ENCODE measurements at regions not wholly inside any gene's neighbourhood (a gene's known extent, or its start where the extent isn't known, plus 50 kb on each side); places are given as distances from the start of the nearest gene placed in this dataset.

GRCh38 chr6:148677594-148678476 is 69.0 kb upstream of the UST start:
- H3K27ac ChIP-seq (ENCODE audit: low read depth in 2 of 2, low read length in 1 of 2): no peak overlapping the region
- no peak overlapping the region for H3K4me3 ChIP-seq (ENCODE audit: low read depth in 1 of 2, low read length in 2 of 2)
- 77 to 82% methylated on average over 8 of the region's 8 CpGs for WGBS, 2 donors
- H3K27me3 ChIP-seq (ENCODE audit: control insufficient read depth in 1 of 2, insufficient read depth in 2 of 2, low read length in 2 of 2): no peaks in the 10 kb centered on the region
- peaks cover 0 to 1% of the 10 kb centered on the region in 2 donors for H3K9me3 ChIP-seq (ENCODE audit: control insufficient read depth in 2 of 2, insufficient read depth in 1 of 2, low read depth in 1 of 2, low read length in 1 of 2)
- no peaks in the 10 kb centered on the region for H3K36me3 ChIP-seq (ENCODE audit: control insufficient read depth in 2 of 2, insufficient read depth in 2 of 2, low read length in 1 of 2)
- H3K4me1 ChIP-seq (ENCODE audit: control insufficient read depth in 2 of 2, insufficient read depth in 2 of 2, low read length in 1 of 2): no peaks in the 10 kb centered on the region

GRCh38 chr6:148678682-148679081 is 68.1 kb upstream of the UST start:
- H3K27me3 ChIP-seq (ENCODE audit: control insufficient read depth in 1 of 2, insufficient read depth in 2 of 2, low read length in 2 of 2): no peaks in the 10 kb centered on the region
- H3K36me3 ChIP-seq (ENCODE audit: control insufficient read depth in 2 of 2, insufficient read depth in 2 of 2, low read length in 1 of 2): no peaks in the 10 kb centered on the region
- H3K4me1 ChIP-seq (ENCODE audit: control insufficient read depth in 2 of 2, insufficient read depth in 2 of 2, low read length in 1 of 2): no peaks in the 10 kb centered on the region
- WGBS, 2 donors: 90 to 91% methylated on average over 4 of the region's 4 CpGs
- no peaks in the 10 kb centered on the region for H3K9me3 ChIP-seq (ENCODE audit: control insufficient read depth in 2 of 2, insufficient read depth in 1 of 2, low read depth in 1 of 2, low read length in 1 of 2)
- no peak overlapping the region for H3K27ac ChIP-seq (ENCODE audit: low read depth in 2 of 2, low read length in 1 of 2)
- no peak overlapping the region for H3K4me3 ChIP-seq (ENCODE audit: low read depth in 1 of 2, low read length in 2 of 2)

- WGBS, 2 donors: 84 to 88% methylated on average over 1 of the region's 1 CpG
- H3K36me3 ChIP-seq (ENCODE audit: control insufficient read depth in 2 of 2, insufficient read depth in 2 of 2, low read length in 1 of 2): no peaks in the 10 kb centered on the region
These were observed 65.2 kb upstream of the UST start for GRCh38 chr6:148681666-148682065.

GRCh38 chr6:148682252-148682651 is 64.6 kb upstream of the UST start:
- Histone ChIP-seq H3K27ac (ENCODE audit: low read depth in 2 of 2, low read length in 1 of 2) (no peak overlapping the region), H3K4me3 (ENCODE audit: low read depth in 1 of 2, low read length in 2 of 2) (no peak overlapping the region), H3K27me3 (ENCODE audit: control insufficient read depth in 1 of 2, insufficient read depth in 2 of 2, low read length in 2 of 2) (no peaks in the 10 kb centered on the region), H3K9me3 (ENCODE audit: control insufficient read depth in 2 of 2, insufficient read depth in 1 of 2, low read depth in 1 of 2, low read length in 1 of 2) (no peaks in the 10 kb centered on the region), H3K4me1 (ENCODE audit: control insufficient read depth in 2 of 2, insufficient read depth in 2 of 2, low read length in 1 of 2) (no peaks in the 10 kb centered on the region), H3K36me3 (ENCODE audit: control insufficient read depth in 2 of 2, insufficient read depth in 2 of 2, low read length in 1 of 2) (no peaks in the 10 kb centered on the region)
- 87% methylated on average over 14 of the region's 14 CpGs for whole genome bisulfite sequencing, 2 donors

More at GRCh38 chr6:148681666-148682065, 65.2 kb upstream of the UST start:
- Histone ChIP-seq H3K9me3 (ENCODE audit: control insufficient read depth in 2 of 2, insufficient read depth in 1 of 2, low read depth in 1 of 2, low read length in 1 of 2) (no peaks in the 10 kb centered on the region), H3K4me1 (ENCODE audit: control insufficient read depth in 2 of 2, insufficient read depth in 2 of 2, low read length in 1 of 2) (no peaks in the 10 kb centered on the region), H3K27me3 (ENCODE audit: control insufficient read depth in 1 of 2, insufficient read depth in 2 of 2, low read length in 2 of 2) (no peaks in the 10 kb centered on the region), H3K4me3 (ENCODE audit: low read depth in 1 of 2, low read length in 2 of 2) (no peak overlapping the region), H3K27ac (ENCODE audit: low read depth in 2 of 2, low read length in 1 of 2) (no peak overlapping the region)

GRCh38 chr6:148682990-148683389 is 63.8 kb upstream of the UST start:
- no peaks in the 10 kb centered on the region for H3K4me1 ChIP-seq (ENCODE audit: control insufficient read depth in 2 of 2, insufficient read depth in 2 of 2, low read length in 1 of 2)
- H3K27ac ChIP-seq (ENCODE audit: low read depth in 2 of 2, low read length in 1 of 2): no peak overlapping the region
- no peak overlapping the region for H3K4me3 ChIP-seq (ENCODE audit: low read depth in 1 of 2, low read length in 2 of 2)
- no peaks in the 10 kb centered on the region for H3K27me3 ChIP-seq (ENCODE audit: control insufficient read depth in 1 of 2, insufficient read depth in 2 of 2, low read length in 2 of 2)
- H3K36me3 ChIP-seq (ENCODE audit: control insufficient read depth in 2 of 2, insufficient read depth in 2 of 2, low read length in 1 of 2): no peaks in the 10 kb centered on the region
- WGBS, 2 donors: 51 to 62% methylated on average over 5 of the region's 5 CpGs
- H3K9me3 ChIP-seq (ENCODE audit: control insufficient read depth in 2 of 2, insufficient read depth in 1 of 2, low read depth in 1 of 2, low read length in 1 of 2): no peaks in the 10 kb centered on the region

- no peaks in the 10 kb centered on the region for H3K9me3 ChIP-seq (ENCODE audit: control insufficient read depth in 2 of 2, insufficient read depth in 1 of 2, low read depth in 1 of 2, low read length in 1 of 2)
- no peak overlapping the region for H3K27ac ChIP-seq (ENCODE audit: low read depth in 2 of 2, low read length in 1 of 2)
- H3K4me1 ChIP-seq (ENCODE audit: control insufficient read depth in 2 of 2, insufficient read depth in 2 of 2, low read length in 1 of 2): no peaks in the 10 kb centered on the region
- no peaks in the 10 kb centered on the region for H3K36me3 ChIP-seq (ENCODE audit: control insufficient read depth in 2 of 2, insufficient read depth in 2 of 2, low read length in 1 of 2)
- H3K4me3 ChIP-seq (ENCODE audit: low read depth in 1 of 2, low read length in 2 of 2): no peak overlapping the region
- H3K27me3 ChIP-seq (ENCODE audit: control insufficient read depth in 1 of 2, insufficient read depth in 2 of 2, low read length in 2 of 2): no peaks in the 10 kb centered on the region
- 87 to 91% methylated on average over 3 of the region's 3 CpGs for WGBS, 2 donors
These were observed 57.7 kb upstream of the UST start for GRCh38 chr6:148689168-148689567.

GRCh38 chr6:148693882-148694484 is 52.8 kb upstream of the UST start:
- Histone ChIP-seq H3K27ac (ENCODE audit: low read depth in 2 of 2, low read length in 1 of 2) (no peak overlapping the region), H3K4me3 (ENCODE audit: low read depth in 1 of 2, low read length in 2 of 2) (no peak overlapping the region), H3K4me1 (ENCODE audit: control insufficient read depth in 2 of 2, insufficient read depth in 2 of 2, low read length in 1 of 2) (no peaks in the 10 kb centered on the region), H3K9me3 (ENCODE audit: control insufficient read depth in 2 of 2, insufficient read depth in 1 of 2, low read depth in 1 of 2, low read length in 1 of 2) (no peaks in the 10 kb centered on the region), H3K27me3 (ENCODE audit: control insufficient read depth in 1 of 2, insufficient read depth in 2 of 2, low read length in 2 of 2) (no peaks in the 10 kb centered on the region), H3K36me3 (ENCODE audit: control insufficient read depth in 2 of 2, insufficient read depth in 2 of 2, low read length in 1 of 2) (no peaks in the 10 kb centered on the region)
- WGBS, 2 donors: 76 to 78% methylated on average over 3 of the region's 3 CpGs
